Tibial artery (tissue), 4 donors: ENCODE measurements at regions not wholly inside any gene's neighbourhood (a gene's known extent, or its start where the extent isn't known, plus 50 kb on each side); places are given as distances from the start of the nearest gene placed in this dataset.

Experiments used
- DNase-seq, 2 donors: peaks; one replicate each; pipeline ENCODE4 v3.0.0-alpha.2; 2019
- H3K27ac ChIP-seq, 2 donors: fragments of 200-600 bp; sonication (generic) in 1 of 2; 1 replicate in 1 of 2; 2 replicates in 1 of 2; pipeline ENCODE4 v1.5.1; 2018 to 2019; ENCODE audit warnings: mild to moderate bottlenecking in 1 of 2
- H3K27me3 ChIP-seq, 2 donors: fragments of 200-600 bp; sonication (generic) in 1 of 2; one replicate each; pipeline versions ENCODE4 v1.5.1 to v1.6.0; 2016 to 2019
- H3K36me3 ChIP-seq, 3 donors: fragments of 200-600 bp; sonication (generic) in 2 of 3; one replicate each; pipeline ENCODE4 v1.5.1; 2016 to 2019; ENCODE audit warnings: mild to moderate bottlenecking in 2 of 3
- H3K4me1 ChIP-seq, 4 donors: fragments of 200-600 bp; sonication (generic) in 2 of 4; 1 replicate in 3 of 4; 2 replicates in 1 of 4; pipeline ENCODE4 v1.5.1; 2016 to 2019
- H3K4me3 ChIP-seq, 2 donors: fragments of 200-600 bp; sonication (generic) in 1 of 2; 1 replicate in 1 of 2; 2 replicates in 1 of 2; pipeline ENCODE4 v1.5.1; 2018 to 2019; ENCODE audit warnings: mild to moderate bottlenecking in 2 of 2
- H3K9me3 ChIP-seq, 3 donors: fragments of 200-600 bp; sonication (generic) in 1 of 3; one replicate each; pipeline ENCODE4 v1.5.1; 2016 to 2019
- CTCF ChIP-seq, 2 experiments: fragments of 200-600 bp in 1 of 2; fragments of 450-650 bp in 1 of 2; IDR thresholded peaks; one replicate each; pipeline ENCODE4 v1.5.1; 2017 to 2019; ENCODE audit warnings: antibody characterized with exemption in 2 of 2, mild to moderate bottlenecking in 1 of 2, moderate library complexity in 1 of 2
- intact Hi-C: fragments of 100-400 bp; cut with DNase I; formaldehyde crosslinking; loops from one replicate; pipeline ENCODE4 v1.15.0; 2023; ENCODE audit warnings: low total_unique reads

DNA sequence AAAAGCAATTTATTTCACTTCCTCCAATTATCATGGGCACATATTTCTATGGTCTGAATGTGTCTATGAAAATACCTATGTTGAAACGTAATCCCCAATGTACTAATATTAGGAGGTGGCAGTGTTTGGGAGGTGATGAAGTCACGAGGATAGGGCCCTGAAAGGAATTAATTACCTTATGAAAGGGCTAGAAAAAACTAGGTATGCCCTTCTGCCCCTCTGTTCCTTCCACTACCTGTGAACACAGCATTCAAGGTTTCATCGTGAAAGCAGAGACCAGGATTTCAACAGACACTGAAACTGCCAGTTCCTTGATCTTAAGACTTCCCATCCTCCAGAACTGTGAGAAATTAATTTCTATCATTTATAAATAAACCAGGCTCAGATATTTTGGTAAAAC is 1037.1 kb upstream of the C9orf72 start:
- no peaks in the 10 kb centered on the region for H3K27me3 ChIP-seq
- no peak overlapping the region for H3K27ac ChIP-seq
- DNase-seq: no peak
- intact Hi-C loops: no loop called here
- H3K4me1 ChIP-seq: no peaks in the 10 kb centered on the region
- no peak overlapping the region for H3K4me3 ChIP-seq
- H3K9me3 ChIP-seq: no peaks in the 10 kb centered on the region
- H3K36me3 ChIP-seq: no peaks in the 10 kb centered on the region
- TF ChIP-seq CTCF (IDR thresholded peaks at IDR 0.05): no peak

GRCh38 chr9:28616310-28616709 is 1043.0 kb upstream of the C9orf72 start:
- no peak for TF ChIP-seq CTCF (IDR thresholded peaks at IDR 0.05)
- Histone ChIP-seq H3K27ac (no peak overlapping the region), H3K4me1 (no peaks in the 10 kb centered on the region), H3K27me3 (no peaks in the 10 kb centered on the region), H3K9me3 (no peaks in the 10 kb centered on the region), H3K4me3 (no peak overlapping the region), H3K36me3 (no peaks in the 10 kb centered on the region)
- intact Hi-C loops: no loop called here
- no peak for DNase-seq

GRCh38 chr9:28620011-28620410 is 1046.7 kb upstream of the C9orf72 start:
- DNase-seq: no peak
- H3K4me3 ChIP-seq: no peak overlapping the region
- H3K4me1 ChIP-seq: no peaks in the 10 kb centered on the region
- no peak for TF ChIP-seq CTCF (IDR thresholded peaks at IDR 0.05)
- no peak overlapping the region for H3K27ac ChIP-seq
- intact Hi-C loops: no loop called here
- H3K27me3 ChIP-seq: no peaks in the 10 kb centered on the region
- H3K9me3 ChIP-seq: no peaks in the 10 kb centered on the region
- no peaks in the 10 kb centered on the region for H3K36me3 ChIP-seq

GRCh38 chr9:28620661-28621060 is 1047.4 kb upstream of the C9orf72 start:
- Histone ChIP-seq H3K9me3 (no peaks in the 10 kb centered on the region), H3K4me3 (no peak overlapping the region), H3K27ac (no peak overlapping the region), H3K36me3 (no peaks in the 10 kb centered on the region), H3K4me1 (no peaks in the 10 kb centered on the region), H3K27me3 (no peaks in the 10 kb centered on the region)
- no peak for DNase-seq
- TF ChIP-seq CTCF (IDR thresholded peaks at IDR 0.05): no peak
- intact Hi-C loops: no loop called here

DNA sequence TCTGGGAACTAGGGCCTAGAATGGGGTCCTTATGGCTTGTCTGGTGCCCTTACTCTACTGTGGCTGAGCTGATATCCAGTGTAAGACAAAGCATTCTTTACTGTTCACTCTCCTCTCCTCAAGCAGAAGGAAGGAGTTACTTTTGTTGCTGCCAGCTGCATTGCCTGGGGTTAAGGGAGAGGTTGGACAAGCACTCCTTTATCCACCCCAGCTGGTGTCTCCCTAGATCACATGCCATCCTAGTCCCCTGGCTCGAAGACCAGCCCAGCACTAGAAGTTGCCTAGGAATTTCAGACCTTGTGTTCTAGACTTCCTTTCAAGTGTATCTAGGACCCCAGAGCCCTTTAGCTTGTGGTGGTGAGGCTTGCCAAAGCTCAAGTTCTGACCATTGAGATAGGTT is 1051.5 kb upstream of the C9orf72 start:
- no peaks in the 10 kb centered on the region for H3K9me3 ChIP-seq
- H3K27ac ChIP-seq: no peak overlapping the region
- no peak for TF ChIP-seq CTCF (IDR thresholded peaks at IDR 0.05)
- intact Hi-C loops: no loop called here
- no peak for DNase-seq
- H3K27me3 ChIP-seq: no peaks in the 10 kb centered on the region
- no peaks in the 10 kb centered on the region for H3K4me1 ChIP-seq
- H3K36me3 ChIP-seq: no peaks in the 10 kb centered on the region
- H3K4me3 ChIP-seq: no peak overlapping the region

DNA sequence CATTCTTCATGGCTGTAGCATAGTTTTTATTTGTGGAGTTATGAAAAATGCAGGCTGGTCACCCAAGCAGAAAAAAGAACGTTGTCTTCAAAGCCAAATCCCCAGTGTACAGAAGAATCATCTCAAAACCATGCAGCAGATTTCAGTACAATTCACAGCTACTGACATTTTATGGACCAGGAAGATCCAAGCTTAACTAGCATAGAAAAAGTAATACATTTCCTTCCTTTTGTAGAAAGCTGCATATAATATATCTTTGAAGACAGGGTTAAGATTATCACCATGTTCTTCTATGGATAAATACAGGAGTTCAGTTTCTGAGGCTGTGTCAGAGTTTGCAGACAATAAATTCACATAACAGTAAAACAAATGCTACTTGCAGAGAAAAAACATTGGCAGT is 1054.8 kb upstream of the C9orf72 start:
- H3K27me3 ChIP-seq: no peaks in the 10 kb centered on the region
- H3K4me1 ChIP-seq: no peaks in the 10 kb centered on the region
- intact Hi-C loops: no loop called here
- no peak for TF ChIP-seq CTCF (IDR thresholded peaks at IDR 0.05)
- H3K9me3 ChIP-seq: no peaks in the 10 kb centered on the region
- H3K36me3 ChIP-seq: no peaks in the 10 kb centered on the region
- no peak overlapping the region for H3K4me3 ChIP-seq
- no peak overlapping the region for H3K27ac ChIP-seq
- DNase-seq: no peak
